ENCODE measurements at regions not wholly inside any gene's neighbourhood (a gene's known extent, or its start where the extent isn't known, plus 50 kb on each side); places are given as distances from the start of the nearest gene placed in this dataset.

DNA sequence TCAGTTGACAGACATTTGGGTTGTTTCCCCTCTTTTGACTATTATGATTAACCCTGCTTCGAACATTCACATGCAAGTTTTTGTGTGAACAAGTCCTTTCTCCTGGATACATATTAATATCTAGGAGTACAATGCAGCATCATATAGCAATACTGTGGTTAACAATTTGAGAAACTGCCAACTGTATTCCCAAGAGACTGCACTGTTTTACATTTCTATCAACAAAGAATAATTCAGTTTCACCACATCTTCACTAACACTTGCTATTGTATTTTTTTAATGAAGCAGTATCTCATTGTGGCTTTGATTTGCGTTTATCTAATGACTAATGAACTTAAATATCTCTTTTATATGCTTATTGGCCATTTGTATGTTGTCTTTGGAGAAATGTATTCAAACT lies 184.6 kb upstream of the NBEA start:
- FAIRE-seq (no peak), DNase-seq (ENCODE audit: insufficient read length) (no peak)
- no peak for TF ChIP-seq TAF1 (IDR thresholded peaks at IDR 0.05; ENCODE audit: borderline replicate concordance, low read depth, low read length)
- no peak for TF ChIP-seq POLR2AphosphoS5 (IDR thresholded peaks at IDR 0.05; ENCODE audit: low read depth, low read length)
- no peak for TF ChIP-seq POLR2A (IDR thresholded peaks at IDR 0.05; ENCODE audit: low read depth, low read length)

DNA sequence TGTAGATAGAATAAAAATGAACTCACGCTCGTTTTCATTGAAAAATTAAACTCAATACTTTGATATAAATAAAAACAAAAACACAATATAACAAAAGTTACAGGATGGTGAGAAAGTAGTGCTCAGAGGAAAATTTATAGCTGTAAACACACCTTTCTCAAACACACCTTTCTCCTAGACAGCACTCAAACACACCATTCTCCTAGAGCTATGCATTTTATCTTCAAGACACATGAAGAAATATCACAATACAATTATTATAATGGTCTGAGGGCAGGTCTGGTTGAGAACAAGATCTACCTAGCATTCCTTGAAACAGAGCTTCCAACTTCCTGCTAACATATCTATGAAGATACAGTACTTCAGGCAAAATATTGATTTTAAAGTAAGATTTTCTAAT lies 183.4 kb upstream of the NBEA start:
- FAIRE-seq, result no peak
- DNase-seq (ENCODE audit: insufficient read length), result no peak
- TF ChIP-seq POLR2AphosphoS5 (IDR thresholded peaks at IDR 0.05; ENCODE audit: low read depth, low read length) (no peak), TAF1 (IDR thresholded peaks at IDR 0.05; ENCODE audit: borderline replicate concordance, low read depth, low read length) (no peak)

DNA sequence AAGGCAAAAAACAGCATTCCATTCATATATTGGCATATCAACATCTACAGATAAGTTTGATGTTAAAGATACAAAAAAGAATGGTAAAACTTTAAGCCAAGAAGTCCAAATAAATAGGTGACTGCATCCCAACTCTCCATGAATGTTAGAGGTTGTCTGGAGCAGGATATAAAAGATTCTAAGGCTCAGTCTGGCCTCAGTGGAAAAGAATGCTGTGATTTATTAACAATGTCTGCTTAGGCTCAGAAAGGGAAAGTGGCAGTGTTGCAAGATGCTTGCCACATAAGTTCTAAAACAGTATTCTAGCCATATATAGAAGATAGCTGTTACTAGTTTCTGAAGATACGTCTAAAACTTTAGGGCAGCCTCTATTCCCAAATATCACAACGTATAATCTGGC lies 179.8 kb upstream of the NBEA start:
- TF ChIP-seq TAF1 (IDR thresholded peaks at IDR 0.05; ENCODE audit: borderline replicate concordance, low read depth, low read length) (no peak), POLR2A (IDR thresholded peaks at IDR 0.05; ENCODE audit: low read depth, low read length) (no peak), POLR2AphosphoS5 (IDR thresholded peaks at IDR 0.05; ENCODE audit: low read depth, low read length) (no peak)
- DNase-seq (ENCODE audit: insufficient read length) (no peak), FAIRE-seq (no peak)

DNA sequence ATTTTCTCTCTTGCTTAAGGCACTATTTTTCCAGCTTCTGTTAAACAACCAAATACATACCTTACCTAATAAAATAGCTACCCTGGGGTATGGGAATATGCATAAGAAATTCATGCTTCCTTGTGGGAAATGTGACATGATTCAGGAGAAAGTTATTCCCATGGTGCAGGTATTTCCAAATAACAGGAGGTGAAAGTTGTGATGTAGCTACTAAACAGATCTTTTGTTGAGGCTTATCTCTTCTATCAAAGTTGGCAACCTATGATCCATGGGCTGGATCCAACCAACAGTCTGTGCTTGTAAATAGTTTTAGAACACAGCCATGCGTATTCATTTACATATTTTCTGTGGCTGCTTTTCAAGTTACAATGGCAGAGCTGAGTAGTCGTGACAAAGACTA lies 177.8 kb upstream of the NBEA start:
- TF ChIP-seq TAF1 (IDR thresholded peaks at IDR 0.05; ENCODE audit: borderline replicate concordance, low read depth, low read length) (no peak), POLR2AphosphoS5 (IDR thresholded peaks at IDR 0.05; ENCODE audit: low read depth, low read length) (no peak), POLR2A (IDR thresholded peaks at IDR 0.05; ENCODE audit: low read depth, low read length) (no peak)
- FAIRE-seq (no peak), DNase-seq (ENCODE audit: insufficient read length) (no peak)

DNA sequence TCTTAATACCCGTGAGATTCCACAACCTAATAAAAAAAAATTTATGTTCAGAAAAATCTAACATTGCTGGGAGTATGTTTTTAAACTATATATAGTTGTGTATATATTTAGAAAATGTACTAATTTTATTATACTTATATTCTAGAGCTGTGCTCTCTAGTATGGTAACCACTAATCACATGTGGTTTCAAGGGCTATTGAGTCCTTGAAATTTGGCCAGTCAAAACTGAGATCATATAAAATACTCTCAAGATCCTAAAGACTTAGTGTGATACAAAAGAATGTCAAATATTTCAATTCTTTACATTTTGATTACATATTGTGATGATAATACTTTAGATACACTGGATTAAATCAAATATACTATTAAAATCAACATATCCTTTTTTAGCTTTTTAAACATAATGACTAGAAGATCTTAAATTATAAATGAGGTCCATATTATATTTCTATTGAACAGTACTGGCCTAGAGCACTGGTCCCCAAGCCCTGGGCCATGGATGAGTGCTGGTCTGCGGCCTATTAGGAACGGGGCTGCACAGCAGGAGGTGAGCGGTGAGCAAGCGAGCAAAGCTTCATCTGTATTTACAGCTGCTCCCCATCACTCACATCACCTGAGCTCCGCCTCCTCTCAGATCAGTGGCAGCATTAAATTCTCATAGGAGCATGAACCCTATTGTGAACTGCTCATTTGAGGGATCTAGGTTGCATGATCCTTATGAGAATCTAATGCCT lies 176.5 kb upstream of the NBEA start:
- FAIRE-seq, result no peak
- no peak for DNase-seq (ENCODE audit: insufficient read length)
- TF ChIP-seq POLR2A (IDR thresholded peaks at IDR 0.05; ENCODE audit: low read depth, low read length) (no peak), POLR2AphosphoS5 (IDR thresholded peaks at IDR 0.05; ENCODE audit: low read depth, low read length) (no peak), TAF1 (IDR thresholded peaks at IDR 0.05; ENCODE audit: borderline replicate concordance, low read depth, low read length) (no peak)

DNA sequence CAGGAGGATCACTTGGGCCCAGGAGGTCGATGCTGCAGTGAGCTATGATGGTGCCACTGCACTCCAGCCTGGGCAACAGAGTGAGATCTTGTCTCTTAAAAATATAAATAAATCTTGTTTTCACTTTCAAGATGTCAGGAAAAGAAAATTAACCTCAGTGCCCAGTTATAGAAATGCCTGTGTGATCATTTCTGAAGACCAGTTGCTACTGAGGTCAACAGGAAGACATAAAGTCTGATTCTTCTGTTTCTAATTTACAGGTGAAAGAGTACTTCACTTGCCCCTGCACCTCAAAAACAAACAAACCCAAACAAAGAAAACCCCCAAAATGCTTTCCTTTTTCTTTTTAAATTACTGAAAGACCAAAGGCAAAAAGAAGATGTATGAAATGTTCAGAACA lies 174.3 kb upstream of the NBEA start:
- FAIRE-seq, result no peak
- DNase-seq (ENCODE audit: insufficient read length), result no peak
- no peak for TF ChIP-seq POLR2AphosphoS5 (IDR thresholded peaks at IDR 0.05; ENCODE audit: low read depth, low read length)
- no peak for TF ChIP-seq POLR2A (IDR thresholded peaks at IDR 0.05; ENCODE audit: low read depth, low read length)
- TF ChIP-seq TAF1 (IDR thresholded peaks at IDR 0.05; ENCODE audit: borderline replicate concordance, low read depth, low read length), result no peak

DNA sequence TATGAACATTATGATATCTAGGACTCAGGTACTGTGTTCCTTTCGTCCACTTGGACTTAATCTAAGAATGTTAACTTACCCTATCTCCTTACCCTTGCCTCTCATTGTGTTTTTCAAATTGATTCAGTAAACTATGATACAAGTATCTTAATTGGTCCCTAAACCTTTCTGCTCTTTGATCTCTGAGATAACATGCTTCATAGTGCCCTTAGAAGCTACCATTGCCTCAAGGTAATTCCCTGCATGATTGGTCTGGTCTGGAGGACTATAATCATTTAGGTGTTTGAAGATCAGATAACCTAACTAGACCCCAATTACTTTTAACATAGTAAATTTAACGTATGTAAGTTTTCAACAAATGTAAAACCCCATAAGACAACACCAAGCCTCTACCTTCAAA lies 169.9 kb upstream of the NBEA start:
- FAIRE-seq, result no peak
- TF ChIP-seq TAF1 (IDR thresholded peaks at IDR 0.05; ENCODE audit: borderline replicate concordance, low read depth, low read length) (no peak), POLR2AphosphoS5 (IDR thresholded peaks at IDR 0.05; ENCODE audit: low read depth, low read length) (no peak), POLR2A (IDR thresholded peaks at IDR 0.05; ENCODE audit: low read depth, low read length) (no peak)

DNA sequence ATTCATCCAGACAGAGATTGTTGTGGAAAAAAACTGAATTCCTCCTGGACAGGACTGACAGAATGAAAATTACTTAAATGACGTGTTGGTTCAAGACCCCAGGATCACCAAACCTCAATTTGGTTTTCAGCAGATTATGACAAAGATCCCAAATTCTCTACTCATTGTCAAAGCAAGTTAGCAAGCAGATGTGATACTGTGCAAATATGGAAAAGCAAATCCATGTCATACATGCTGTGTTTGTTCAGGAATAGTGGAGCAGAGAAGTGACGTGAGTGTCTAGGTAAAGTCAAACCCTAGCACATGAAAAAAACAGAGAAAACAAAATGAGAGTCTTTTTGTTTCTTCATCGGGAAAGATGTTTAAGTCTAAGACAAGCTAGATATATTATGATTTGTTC lies 169.2 kb upstream of the NBEA start:
- DNase-seq (ENCODE audit: insufficient read length) (no peak), FAIRE-seq (no peak)
- TF ChIP-seq POLR2AphosphoS5 (IDR thresholded peaks at IDR 0.05; ENCODE audit: low read depth, low read length) (no peak), POLR2A (IDR thresholded peaks at IDR 0.05; ENCODE audit: low read depth, low read length) (no peak), TAF1 (IDR thresholded peaks at IDR 0.05; ENCODE audit: borderline replicate concordance, low read depth, low read length) (no peak)

More for the DNA sequence above, 169.9 kb upstream of the NBEA start:
- DNase-seq (ENCODE audit: insufficient read length), result no peak

DNA sequence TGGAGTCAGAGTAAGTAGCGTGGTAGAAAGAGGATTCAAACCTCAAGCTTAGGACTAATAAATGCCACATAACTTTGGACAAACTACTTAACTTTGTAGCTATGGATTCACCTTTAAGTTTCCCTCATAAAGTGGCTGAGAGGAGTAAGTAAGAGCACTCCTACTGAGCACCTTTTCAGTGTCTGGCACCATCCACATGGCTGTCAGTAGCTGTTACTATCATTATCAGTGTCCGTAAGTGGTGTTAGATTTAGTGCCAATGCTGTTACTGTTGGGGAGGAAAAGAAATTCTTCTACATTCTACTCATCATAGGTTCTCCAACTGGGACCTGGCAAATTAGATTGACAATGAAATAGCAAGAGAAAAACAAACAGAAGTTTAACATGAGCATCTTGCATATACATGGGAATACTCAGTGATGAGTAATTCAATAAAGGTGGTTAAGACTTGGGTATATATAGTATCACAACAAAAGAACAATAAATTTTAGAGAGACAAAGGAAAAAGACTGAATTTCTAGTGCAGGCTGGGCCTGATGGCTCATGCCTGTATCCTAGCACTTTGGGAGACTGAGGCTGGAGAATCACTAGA lies 165.6 kb upstream of the NBEA start:
- no peak for FAIRE-seq
- no peak for DNase-seq (ENCODE audit: insufficient read length)
- TF ChIP-seq POLR2AphosphoS5 (IDR thresholded peaks at IDR 0.05; ENCODE audit: low read depth, low read length), result no peak
- TF ChIP-seq POLR2A (IDR thresholded peaks at IDR 0.05; ENCODE audit: low read depth, low read length), result no peak
- TF ChIP-seq TAF1 (IDR thresholded peaks at IDR 0.05; ENCODE audit: borderline replicate concordance, low read depth, low read length), result no peak

DNA sequence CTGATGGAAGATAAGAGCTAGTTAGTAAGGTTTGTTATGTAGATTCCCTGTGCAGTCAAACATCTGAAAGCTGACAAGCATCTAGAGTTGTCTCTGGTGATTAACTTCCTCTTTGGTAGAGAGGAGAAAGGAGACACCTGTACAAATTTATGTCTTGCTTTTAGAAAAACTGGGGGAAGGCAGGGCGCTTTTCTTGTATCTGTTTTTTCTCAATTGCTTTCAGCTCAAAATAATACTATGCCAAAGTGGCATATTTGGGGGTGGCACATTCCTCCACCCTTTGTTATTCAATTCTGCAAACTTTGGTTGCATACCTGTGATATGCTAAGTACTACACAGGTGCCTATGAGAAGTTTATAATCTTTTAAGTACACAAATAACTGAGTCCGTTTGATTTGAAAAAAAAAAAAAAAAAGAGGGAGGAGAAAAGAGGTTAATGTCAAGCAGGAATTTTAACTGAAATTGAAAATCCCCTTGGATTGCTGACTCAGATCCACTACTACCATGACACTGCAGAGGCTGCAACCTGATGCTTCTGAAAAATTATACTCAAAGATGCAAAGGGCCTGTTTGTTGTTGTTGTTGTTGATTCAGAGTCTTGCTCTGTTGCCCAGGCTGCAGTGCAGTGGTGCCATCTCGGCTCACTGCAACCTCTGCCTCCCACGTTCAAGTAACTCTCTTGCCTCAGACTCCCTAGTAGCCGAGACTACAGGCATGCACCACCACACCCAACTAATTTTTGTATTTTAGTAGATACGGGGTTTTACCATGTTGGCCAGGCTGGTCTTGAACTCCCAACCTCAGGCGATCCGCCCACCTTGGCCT lies 164.8 kb upstream of the NBEA start:
- FAIRE-seq (no peak), DNase-seq (ENCODE audit: insufficient read length) (no peak)
- TF ChIP-seq POLR2AphosphoS5 (IDR thresholded peaks at IDR 0.05; ENCODE audit: low read depth, low read length), result no peak

DNA sequence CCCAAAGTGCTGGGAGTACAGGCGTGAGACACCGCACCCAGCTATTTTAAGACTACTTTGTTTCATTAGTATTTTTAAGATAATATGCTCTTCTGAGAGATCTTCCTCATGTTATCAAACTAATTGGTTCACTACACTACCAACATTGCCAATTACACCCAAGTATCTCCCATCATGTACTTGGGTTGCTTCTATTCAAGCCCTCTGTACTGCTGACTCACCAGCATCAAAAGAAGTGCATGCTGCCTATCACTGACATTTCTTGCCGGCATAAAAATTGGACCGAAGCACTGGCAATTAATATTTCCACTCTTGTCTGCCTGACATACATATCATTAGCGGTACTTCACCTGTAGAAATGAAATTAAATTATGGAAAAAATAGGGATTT lies 164.2 kb upstream of the NBEA start:
- DNase-seq (ENCODE audit: insufficient read length) (no peak), FAIRE-seq (no peak)

DNA sequence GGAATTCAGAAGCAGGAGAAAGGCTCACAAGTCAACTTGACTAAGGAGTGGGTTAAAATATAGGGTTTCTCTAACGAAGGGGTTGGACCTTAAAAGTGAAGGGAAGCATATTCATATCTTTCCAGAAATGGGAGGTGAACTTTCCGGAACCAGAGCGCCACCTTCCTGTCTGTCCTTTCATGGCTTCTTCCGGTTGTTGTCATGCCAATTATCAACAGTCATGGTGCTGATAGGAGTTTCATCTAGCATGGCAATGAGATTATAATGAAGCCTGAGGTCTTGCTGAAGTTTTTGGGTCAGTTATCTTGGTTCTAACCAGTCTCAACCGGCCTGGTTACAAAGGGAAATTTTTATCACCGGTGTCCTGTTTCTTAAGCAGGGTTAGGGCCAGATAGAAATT lies 162.9 kb upstream of the NBEA start:
- no peak for DNase-seq (ENCODE audit: insufficient read length)
- TF ChIP-seq TAF1 (IDR thresholded peaks at IDR 0.05; ENCODE audit: borderline replicate concordance, low read depth, low read length) (no peak), POLR2AphosphoS5 (IDR thresholded peaks at IDR 0.05; ENCODE audit: low read depth, low read length) (no peak), POLR2A (IDR thresholded peaks at IDR 0.05; ENCODE audit: low read depth, low read length) (no peak)

More for the DNA sequence above, 164.2 kb upstream of the NBEA start:
- TF ChIP-seq TAF1 (IDR thresholded peaks at IDR 0.05; ENCODE audit: borderline replicate concordance, low read depth, low read length) (no peak), POLR2AphosphoS5 (IDR thresholded peaks at IDR 0.05; ENCODE audit: low read depth, low read length) (no peak), POLR2A (IDR thresholded peaks at IDR 0.05; ENCODE audit: low read depth, low read length) (no peak)

More for the DNA sequence above, 162.9 kb upstream of the NBEA start:
- no peak for FAIRE-seq
